H1 (cell line): ENCODE measurements at regions not wholly inside any gene's neighbourhood (a gene's known extent, or its start where the extent isn't known, plus 50 kb on each side); places are given as distances from the start of the nearest gene placed in this dataset.

ENCODE experiments used
- BRCA1 ChIP-seq: IDR thresholded peaks from 2 replicates; pipeline ENCODE4 v1.6.1; 2012; ENCODE audit warnings: low read depth, low read length, improper control_type of control experiment
- CEBPB ChIP-seq: IDR thresholded peaks from 2 replicates; pipeline ENCODE4 v1.6.1; 2012; ENCODE audit warnings: low read depth, low read length
- CTCF ChIP-seq, 3 experiments: IDR thresholded peaks; 1 replicate in 2 of 3; 2 replicates in 1 of 3; pipeline versions ENCODE4 v1.5.1 to v1.6.1; 2011; ENCODE audit warnings: low read length in 3 of 3, mild to moderate bottlenecking in 3 of 3, inconsistent platforms in 2 of 3, low read depth in 1 of 3, moderate library complexity in 1 of 3; ENCODE audit not compliant: insufficient read depth in 1 of 3; ENCODE audit errors: control extremely low read depth in 1 of 3
- EZH2 ChIP-seq: fragments of 200-600 bp; sonication (generic); IDR thresholded peaks from 2 replicates; pipeline ENCODE4 v1.7.1; 2012; ENCODE audit warnings: low read depth, mild to moderate bottlenecking, moderate library complexity, low read length, inconsistent platforms; ENCODE audit not compliant: severe bottlenecking
- NRF1 ChIP-seq: IDR thresholded peaks from 2 replicates; pipeline ENCODE4 v1.6.1; 2011; ENCODE audit warnings: mild to moderate bottlenecking, low read depth, low read length, improper control_type of control experiment
- RAD21 ChIP-seq, 2 experiments: IDR thresholded peaks in 1 of 2; conservative IDR thresholded peaks in 1 of 2; 2 replicates each; pipeline ENCODE4 v1.6.1; 2011; ENCODE audit warnings: low read depth in 2 of 2, low read length in 2 of 2, improper control_type of control experiment in 1 of 2, inconsistent platforms in 1 of 2, mild to moderate bottlenecking in 1 of 2, moderate library complexity in 1 of 2
- SP2 ChIP-seq: IDR thresholded peaks from 2 replicates; pipeline ENCODE4 v1.6.1; 2012; ENCODE audit warnings: mild to moderate bottlenecking, low read length, inconsistent platforms
- TF ChIP-seq, protein P1 (sequence below): IDR thresholded peaks from 2 replicates; pipeline ENCODE4 v1.6.1; 2011; ENCODE audit warnings: low read depth, mild to moderate bottlenecking, low read length; ENCODE audit not compliant: insufficient read depth

DNA sequence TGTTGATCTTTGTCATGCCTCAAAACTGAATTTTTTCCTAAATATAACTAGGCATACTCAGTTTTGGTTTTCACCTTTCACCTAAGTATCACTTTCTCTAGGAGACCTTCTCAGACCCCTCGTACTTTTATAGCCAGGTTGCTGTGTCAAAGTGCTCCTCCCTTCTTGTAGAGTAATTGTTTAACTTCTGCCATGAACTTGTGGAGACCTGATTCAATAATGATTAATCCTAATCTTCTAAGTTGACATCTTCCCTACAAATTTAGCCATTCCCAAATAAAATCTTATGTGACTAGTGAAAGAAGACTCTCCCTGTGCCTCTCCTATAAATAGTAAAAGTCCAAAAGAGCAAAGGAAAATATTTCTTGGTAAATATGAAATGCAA lies 159.8 kb downstream of the SPATA31D1 start:
- TF ChIP-seq CTCF (IDR thresholded peaks at IDR 0.05; ENCODE audit: control extremely low read depth in 1 of 3, insufficient read depth in 1 of 3, low read depth in 1 of 3, low read length in 3 of 3) (no peak), NRF1 (no peak), SP2 (no peak), BRCA1 (no peak), CEBPB (no peak), RAD21 (IDR thresholded peaks at IDR 0.05 in 1 of 2, conservative IDR thresholded peaks at IDR 0.05 in 1 of 2; ENCODE audit: low read depth in 2 of 2, low read length in 2 of 2) (no peak), EZH2 (no peak)
- TF ChIP-seq, protein P1, sequence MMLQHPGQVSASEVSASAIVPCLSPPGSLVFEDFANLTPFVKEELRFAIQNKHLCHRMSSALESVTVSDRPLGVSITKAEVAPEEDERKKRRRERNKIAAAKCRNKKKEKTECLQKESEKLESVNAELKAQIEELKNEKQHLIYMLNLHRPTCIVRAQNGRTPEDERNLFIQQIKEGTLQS = no peak
